Motor neuron (in vitro differentiated cells): ENCODE measurements at regions not wholly inside any gene's neighbourhood (a gene's known extent, or its start where the extent isn't known, plus 50 kb on each side); places are given as distances from the start of the nearest gene placed in this dataset.
"Not testable (repeated sequence)": the region's sequence is repeated elsewhere in the genome, so short reads cannot be mapped to it uniquely, and the experiment has no call there.

Experiments used
- ATAC-seq, 8 experiments: fragments of 200-7000 bp; cut with Tn5 transposase; replicated peaks in 6 of 8; 2 replicates each; pipeline ENCODE4 v1.8.0; 2021; ENCODE audit warnings: mild to moderate bottlenecking in 8 of 8, moderate library complexity in 8 of 8
- H3K27ac ChIP-seq, 2 donors: fragments of 250-450 bp; sonication (Bioruptor Pico); 2 replicates each; pipeline ENCODE4 v1.9.0; 2021; ENCODE audit warnings: antibody characterized with exemption in 2 of 2, mild to moderate bottlenecking in 2 of 2, moderate library complexity in 1 of 2
- H3K4me1 ChIP-seq, 2 donors: fragments of 250-450 bp; sonication (Bioruptor Pico); replicated peaks in 1 of 2; 2 replicates each; pipeline ENCODE4 v1.6.1; 2021; ENCODE audit warnings: antibody characterized with exemption in 2 of 2, mild to moderate bottlenecking in 2 of 2, moderate library complexity in 1 of 2
- H3K4me3 ChIP-seq, 5 donors: fragments of 250-450 bp; sonication (Bioruptor Pico); 2 replicates each; pipeline ENCODE4 v1.9.0; 2021; ENCODE audit warnings: antibody characterized with exemption in 5 of 5, mild to moderate bottlenecking in 5 of 5, moderate library complexity in 4 of 5
- WGBS, 10 experiments: fragments of 450-650 bp; shearing (Covaris generic); methylation state at CpG; one replicate each; pipeline ENCODE4 v1.0.0; 2022; 5-methylcytosine and 5-hydroxymethylcytosine counted together
- in situ Hi-C, 9 experiments: fragments of 400-800 bp; cut with MboI; loops; one replicate each; pipeline ENCODE4 v1.15.0; 2021; ENCODE audit warnings: low sequenced_read_pairs in 9 of 9, low pct_unique_long_range_greater_than_20kb in 2 of 9; ENCODE audit not compliant: unreplicated experiment in 9 of 9

DNA sequence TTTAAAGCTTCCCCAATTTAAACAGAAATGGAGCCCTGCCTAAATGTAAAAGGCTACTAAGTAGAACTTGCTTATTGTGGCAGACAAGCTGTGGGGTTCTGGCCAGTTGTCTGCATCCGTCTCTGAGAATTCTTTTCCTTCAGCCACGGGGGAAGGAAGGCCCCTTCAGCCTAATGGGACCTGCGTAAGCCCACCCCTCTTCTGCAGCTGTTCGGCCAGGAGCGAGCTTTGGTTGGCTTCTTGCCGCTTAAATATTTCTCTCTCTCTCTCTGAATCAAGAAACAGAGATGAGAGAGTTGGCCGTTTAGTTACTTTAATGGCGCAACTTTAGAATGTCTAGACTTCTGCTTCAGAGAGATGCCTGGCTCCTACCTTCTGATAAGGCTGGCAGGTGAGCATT lies 151.7 kb upstream of the PROK2 start:
- no peak overlapping the region for H3K27ac ChIP-seq
- no peak overlapping the region for H3K4me3 ChIP-seq
- in situ Hi-C loops: loop anchor here in 1 of 9 experiments (25.0 kb wide), 1 partner anchor 876 kb away; no protein-coding TSS in a partner anchor
- 77 to 100% (median 87%) methylated on average over 1 to 8 of the region's 8 CpGs; no CpG with 5 or more reads in 3 of the 10 experiments for WGBS, 10 experiments
- ATAC-seq: no peak
- H3K4me1 ChIP-seq: no peaks in the 10 kb centered on the region

- Histone ChIP-seq H3K27ac (no peak overlapping the region), H3K4me1 (no peaks in the 10 kb centered on the region), H3K4me3 (no peak overlapping the region)
- peak in 1 of 8 experiments; percentile 57 for ATAC-seq
- WGBS, 10 experiments: 10 to 92% (median 69%) methylated on average over 1 to 10 of the region's 11 CpGs; no CpG with 5 or more reads in 1 of the 10 experiments
- in situ Hi-C loops: loop anchor here in 1 of 9 experiments (25.0 kb wide), 1 partner anchor 878 kb away; no protein-coding TSS in a partner anchor
Measured at GRCh38 chr3:71934520-71935270, 149.7 kb upstream of the PROK2 start.

DNA sequence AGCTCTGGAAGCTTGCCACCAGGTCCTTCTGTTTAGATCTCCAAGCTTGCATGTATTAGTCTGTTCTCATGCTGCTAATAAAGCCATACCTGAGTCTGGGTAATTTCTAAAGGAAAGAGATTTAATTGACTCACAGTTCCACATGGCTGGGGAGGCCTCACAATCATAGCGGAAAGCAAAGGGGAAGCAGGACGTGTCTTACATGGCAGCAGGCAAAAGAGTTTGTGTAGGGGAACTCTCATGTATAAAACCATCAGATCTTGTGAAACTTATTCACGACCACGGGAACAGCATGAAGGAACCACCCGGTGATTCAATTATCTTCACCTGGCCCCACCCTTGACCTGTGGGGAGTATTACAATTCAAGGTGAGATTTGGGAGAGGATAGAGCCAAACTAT lies 147.0 kb upstream of the PROK2 start:
- no peak overlapping the region for H3K27ac ChIP-seq
- no peak overlapping the region for H3K4me3 ChIP-seq
- 66 to 100% (median 95%) methylated on average over 1 to 5 of the region's 5 CpGs; no CpG with 5 or more reads in 2 of the 10 experiments for WGBS, 10 experiments
- no peak for ATAC-seq
- in situ Hi-C loops: loop anchor here in 1 of 9 experiments (25.0 kb wide), 1 partner anchor 880 kb away; no protein-coding TSS in a partner anchor
- peaks cover 0 to under 1% of the 10 kb centered on the region in 2 donors for H3K4me1 ChIP-seq

GRCh38 chr3:71930056-71930991 lies 145.4 kb upstream of the PROK2 start:
- in situ Hi-C loops: loop anchor here in 1 of 9 experiments (25.0 kb wide), 1 partner anchor 882 kb away; no protein-coding TSS in a partner anchor
- 18 to 87% (median 61%) methylated on average over 1 to 10 of the region's 10 CpGs; no CpG with 5 or more reads in 1 of the 10 experiments for WGBS, 10 experiments
- ATAC-seq: peak in 3 of 8 experiments; percentile 44 to 87 (median 83)

GRCh38 chr3:71928212-71928611 lies 143.3 kb upstream of the PROK2 start:
- no peak for ATAC-seq
- in situ Hi-C loops: loop anchor here in 1 of 9 experiments (25.0 kb wide), 1 partner anchor 884 kb away; no protein-coding TSS in a partner anchor
- 57 to 100% (median 100%) methylated on average over 1 to 2 of the region's 2 CpGs; no CpG with 5 or more reads in 3 of the 10 experiments for WGBS, 10 experiments
- no peak overlapping the region for H3K27ac ChIP-seq
- H3K4me3 ChIP-seq: no peak overlapping the region
- peaks cover 0 to 13% of the 10 kb centered on the region in 2 donors for H3K4me1 ChIP-seq

More at GRCh38 chr3:71930056-71930991, 145.4 kb upstream of the PROK2 start:
- H3K27ac ChIP-seq: no peak overlapping the region
- no peak overlapping the region for H3K4me3 ChIP-seq
- H3K4me1 ChIP-seq: peaks cover 0 to 13% of the 10 kb centered on the region in 2 donors

GRCh38 chr3:71927505-71928066 lies 142.6 kb upstream of the PROK2 start:
- no peak overlapping the region for H3K4me3 ChIP-seq
- in situ Hi-C loops: loop anchor here in 1 of 9 experiments (25.0 kb wide), 1 partner anchor 885 kb away; no protein-coding TSS in a partner anchor
- 33 to 100% (median 86%) methylated on average over 1 to 8 of the region's 8 CpGs for WGBS, 10 experiments
- no peak for ATAC-seq
- peaks cover 0 to 13% of the 10 kb centered on the region in 2 donors for H3K4me1 ChIP-seq
- no peak overlapping the region for H3K27ac ChIP-seq

GRCh38 chr3:71926616-71927015 lies 141.7 kb upstream of the PROK2 start:
- no peak overlapping the region for H3K27ac ChIP-seq
- no peak overlapping the region for H3K4me3 ChIP-seq
- ATAC-seq: peak; percentile 36 to 87 (median 73)
- 0 to 77% (median 13%) methylated on average over 1 to 5 of the region's 5 CpGs; no CpG with 5 or more reads in 1 of the 10 experiments for WGBS, 10 experiments
- peaks cover 0 to 13% of the 10 kb centered on the region in 2 donors for H3K4me1 ChIP-seq
- in situ Hi-C loops: loop anchor here in 1 of 9 experiments (25.0 kb wide), 1 partner anchor 886 kb away; no protein-coding TSS in a partner anchor

- 0 to 43% (median 17%) methylated on average over 1 to 2 of the region's 2 CpGs; no CpG with 5 or more reads in 7 of the 10 experiments for WGBS, 10 experiments
- in situ Hi-C loops: loop anchor here in 1 of 9 experiments (25.0 kb wide), 1 partner anchor 886 kb away; no protein-coding TSS in a partner anchor
- ATAC-seq: peak in 5 of 8 experiments; percentile 65 to 83 (median 71)
- H3K4me1 ChIP-seq: peaks cover 0 to 13% of the 10 kb centered on the region in 2 donors
- no peak overlapping the region for H3K27ac ChIP-seq
- H3K4me3 ChIP-seq: no peak overlapping the region
Measured at GRCh38 chr3:71926262-71926600, 141.3 kb upstream of the PROK2 start.

GRCh38 chr3:71925511-71926261 lies 140.7 kb upstream of the PROK2 start:
- in situ Hi-C loops: loop anchor here in 1 of 9 experiments (25.0 kb wide), 1 partner anchor 887 kb away; no protein-coding TSS in a partner anchor
- H3K4me3 ChIP-seq, ATAC-seq, H3K27ac ChIP-seq: not testable (repeated sequence)
- WGBS, 10 experiments: 58 to 93% (median 77%) methylated on average over 1 to 8 of the region's 13 CpGs; no CpG with 5 or more reads in 4 of the 10 experiments
- peaks cover 0 to 13% of the 10 kb centered on the region in 2 donors for H3K4me1 ChIP-seq

GRCh38 chr3:71924721-71925120 lies 139.8 kb upstream of the PROK2 start:
- H3K27ac ChIP-seq: no peak overlapping the region
- in situ Hi-C loops: loop anchor here in 1 of 9 experiments (25.0 kb wide), 1 partner anchor 888 kb away; no protein-coding TSS in a partner anchor
- WGBS, 10 experiments: 0 to 100% (median 60%) methylated on average over 1 to 2 of the region's 2 CpGs; no CpG with 5 or more reads in 1 of the 10 experiments
- peaks cover 0 to 13% of the 10 kb centered on the region in 2 donors for H3K4me1 ChIP-seq
- peak in 1 of 8 experiments; percentile 60 for ATAC-seq
- no peak overlapping the region for H3K4me3 ChIP-seq

DNA sequence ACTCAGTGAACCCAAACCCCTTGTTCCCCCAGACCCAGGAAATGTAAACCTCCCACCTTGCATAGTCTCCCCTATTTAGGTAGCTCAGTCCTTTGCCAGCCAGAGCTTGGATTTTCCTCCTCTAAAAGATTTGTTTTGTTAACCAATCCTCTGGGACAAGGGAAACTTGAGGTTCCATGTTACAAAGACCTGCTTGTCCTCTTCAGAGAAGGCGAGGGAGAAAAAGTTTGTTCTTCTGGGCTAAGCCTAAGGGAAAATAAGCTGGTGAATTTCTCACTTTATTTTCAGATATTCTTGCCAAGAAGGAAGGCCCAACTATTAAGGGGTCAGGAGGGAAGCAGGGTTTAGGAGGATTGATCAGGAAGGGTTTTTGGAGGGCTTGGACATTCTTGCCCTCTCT lies 136.1 kb upstream of the PROK2 start:
- no peak for ATAC-seq
- 67 to 87% (median 77%) methylated on average over 1 of the region's 1 CpG; no CpG with 5 or more reads in 6 of the 10 experiments for WGBS, 10 experiments
- in situ Hi-C loops: no loop called here
- no peak overlapping the region for H3K4me3 ChIP-seq
- no peak overlapping the region for H3K27ac ChIP-seq
- H3K4me1 ChIP-seq: peaks cover 5 to 11% of the 10 kb centered on the region in 2 donors
